Nephron progenitor cell (in vitro differentiated cells): ENCODE measurements at regions not wholly inside any gene's neighbourhood (a gene's known extent, or its start where the extent isn't known, plus 50 kb on each side); places are given as distances from the start of the nearest gene placed in this dataset.

Experiments used
- DNase-seq: peaks from one replicate; pipeline ENCODE4 v3.0.0; 2021
- H3K27ac Mint-ChIP-seq: 2 replicates; pipeline ENCODE4 v1.8.0; 2021; ENCODE audit warnings: mild to moderate bottlenecking, moderate library complexity, mixed read lengths
- H3K27me3 Mint-ChIP-seq: 2 replicates; pipeline ENCODE4 v1.8.0; 2021; ENCODE audit warnings: mild to moderate bottlenecking, low read depth, mixed read lengths; ENCODE audit not compliant: poor library complexity
- H3K36me3 Mint-ChIP-seq: 2 replicates; pipeline ENCODE4 v1.8.0; 2021; ENCODE audit warnings: low read depth, mixed read lengths
- H3K4me1 Mint-ChIP-seq: 2 replicates; pipeline ENCODE4 v1.8.0; 2021; ENCODE audit warnings: mixed read lengths
- H3K4me3 Mint-ChIP-seq: 2 replicates; pipeline ENCODE4 v1.8.0; 2021; ENCODE audit warnings: mild to moderate bottlenecking, moderate library complexity, mixed read lengths
- H3K9me3 Mint-ChIP-seq: 2 replicates; pipeline ENCODE4 v1.8.0; 2021; ENCODE audit warnings: mild to moderate bottlenecking, moderate library complexity, mixed read lengths
- CTCF ChIP-seq: fragments of 200-600 bp; sonication (generic); IDR thresholded peaks from 2 replicates; pipeline ENCODE4 v1.5.0; 2021; ENCODE audit warnings: antibody characterized with exemption

GRCh38 chr14:96682401-96682800, 114.8 kb upstream of the VRK1 start:
- no peak for TF ChIP-seq CTCF
- Mint-ChIP-seq H3K27ac (no peak overlapping the region), H3K36me3 (no peaks in the 10 kb centered on the region), H3K9me3 (peaks cover 7% of the 10 kb centered on the region), H3K4me3 (no peak overlapping the region), H3K27me3 (peaks cover 17% of the 10 kb centered on the region), H3K4me1 (peaks cover 16% of the 10 kb centered on the region)
- no peak for DNase-seq

- Mint-ChIP-seq H3K4me1 (peaks cover 7% of the 10 kb centered on the region), H3K4me3 (no peak overlapping the region), H3K27me3 (peaks cover 7% of the 10 kb centered on the region), H3K36me3 (no peaks in the 10 kb centered on the region), H3K9me3 (peaks cover 7% of the 10 kb centered on the region), H3K27ac (no peak overlapping the region)
- no peak for DNase-seq
- TF ChIP-seq CTCF, result no peak
These were observed 113.5 kb upstream of the VRK1 start for GRCh38 chr14:96683562-96684289.

GRCh38 chr14:96686126-96686525, 111.1 kb upstream of the VRK1 start:
- no peaks in the 10 kb centered on the region for H3K9me3 Mint-ChIP-seq
- H3K36me3 Mint-ChIP-seq, result no peaks in the 10 kb centered on the region
- no peak overlapping the region for H3K4me3 Mint-ChIP-seq
- no peak for TF ChIP-seq CTCF
- DNase-seq, result no peak
- no peaks in the 10 kb centered on the region for H3K4me1 Mint-ChIP-seq
- peaks cover 15% of the 10 kb centered on the region for H3K27me3 Mint-ChIP-seq
- no peak overlapping the region for H3K27ac Mint-ChIP-seq

DNA sequence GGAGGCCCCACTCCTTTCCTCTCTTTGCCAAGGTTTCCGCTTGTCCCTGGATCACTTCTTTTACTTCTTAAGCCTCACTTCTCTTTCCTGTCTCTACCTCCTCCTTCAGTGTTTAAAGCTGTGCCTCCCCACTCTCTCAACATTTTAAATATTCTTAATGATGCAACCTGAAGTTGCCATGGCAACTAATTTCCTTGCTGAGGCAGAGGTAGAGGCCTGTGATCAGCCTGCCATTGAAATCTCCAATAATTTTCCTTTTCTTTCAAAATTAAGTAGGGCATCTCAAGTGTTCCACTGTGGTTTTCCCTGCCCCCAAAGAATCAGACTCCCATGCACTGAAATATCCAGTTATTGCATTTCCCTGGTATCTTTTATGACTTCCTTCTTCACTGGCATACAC, 108.6 kb upstream of the VRK1 start:
- Mint-ChIP-seq H3K4me1 (peaks cover 5% of the 10 kb centered on the region), H3K4me3 (no peak overlapping the region), H3K36me3 (no peaks in the 10 kb centered on the region), H3K27ac (peak overlapping the region; percentile 2), H3K9me3 (no peaks in the 10 kb centered on the region), H3K27me3 (peaks cover 26% of the 10 kb centered on the region)
- TF ChIP-seq CTCF, result no peak
- no peak for DNase-seq

- Mint-ChIP-seq H3K4me1 (peaks cover 6% of the 10 kb centered on the region), H3K36me3 (no peaks in the 10 kb centered on the region), H3K27ac (no peak overlapping the region), H3K4me3 (no peak overlapping the region), H3K27me3 (peaks cover 23% of the 10 kb centered on the region), H3K9me3 (no peaks in the 10 kb centered on the region)
- no peak for DNase-seq
- TF ChIP-seq CTCF, result no peak
These were observed 106.3 kb upstream of the VRK1 start for GRCh38 chr14:96690713-96691383.
